ENCODE measurements at regions not wholly inside any gene's neighbourhood (a gene's known extent, or its start where the extent isn't known, plus 50 kb on each side); places are given as distances from the start of the nearest gene placed in this dataset.
A peak's percentile ranks its signal among the peaks of the same experiment; 100 is the strongest.

DNA sequence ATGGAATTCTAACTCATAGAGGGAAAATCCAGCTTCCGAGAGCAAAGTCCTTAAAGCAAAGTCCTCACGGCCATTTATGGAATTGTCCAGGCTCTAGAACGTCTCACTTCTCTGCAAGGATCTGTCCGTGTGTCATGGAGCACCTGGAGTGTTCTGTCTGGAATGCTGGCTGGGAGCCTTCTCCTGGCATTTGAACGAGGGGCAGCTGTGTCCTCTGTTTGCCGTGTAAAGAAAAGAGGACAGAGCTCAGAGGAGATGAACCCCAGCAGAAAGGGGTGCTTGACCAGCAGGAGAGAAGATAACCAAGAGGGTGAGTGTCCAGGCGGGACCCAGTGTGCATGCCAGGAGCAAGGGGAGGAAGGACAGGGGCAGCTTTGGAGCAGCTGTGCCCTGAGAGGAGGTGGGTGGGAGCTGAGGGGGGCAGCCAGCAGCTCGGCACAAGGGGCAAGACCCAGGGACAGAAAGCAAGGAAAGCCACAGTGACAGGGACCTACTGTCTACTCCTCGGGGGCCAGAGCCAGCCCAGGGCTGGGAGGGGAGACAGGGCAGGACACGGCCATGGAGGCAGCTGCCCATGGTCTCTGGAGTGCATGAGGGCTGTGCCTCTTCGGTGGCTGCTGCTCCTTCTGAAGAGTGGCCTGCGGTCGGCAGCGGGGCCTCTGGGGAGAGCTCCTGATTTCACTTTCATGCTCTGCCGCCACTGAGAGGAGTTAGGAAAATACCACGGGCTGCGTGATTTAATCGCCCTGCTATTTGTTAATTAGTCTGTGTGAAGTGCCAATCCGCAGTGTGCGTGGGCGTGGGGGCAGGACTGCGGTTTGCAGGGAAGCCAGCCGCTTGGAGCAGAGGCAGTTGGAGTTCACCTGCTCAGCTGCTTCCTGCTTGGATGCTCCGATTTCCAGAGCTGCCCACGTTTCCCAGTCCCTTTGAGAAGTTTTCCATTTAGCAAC is 149.3 kb upstream of the SHH start (continued):
- TF ChIP-seq ZNF691 (CRISPR knock-in tag; IDR thresholded peaks at IDR 0.05; ENCODE audit: borderline replicate concordance, low read depth): 0 out of 2 replicates have a peak, but pooled peaks have one; percentile 33
- no peak for TF ChIP-seq ZNF761 (CRISPR knock-in tag; conservative IDR thresholded peaks at IDR 0.05)
- no peak for TF ChIP-seq NCOA2 (CRISPR knock-in tag; IDR thresholded peaks at IDR 0.05)
- TF ChIP-seq GRHL1 (CRISPR knock-in tag; conservative IDR thresholded peaks at IDR 0.05): no peak
- no peak for TF ChIP-seq ZNF772 (CRISPR knock-in tag; IDR thresholded peaks at IDR 0.05)
- no peak for TF ChIP-seq ZNF264 (CRISPR knock-in tag; IDR thresholded peaks at IDR 0.05)
- TF ChIP-seq, protein P1, sequence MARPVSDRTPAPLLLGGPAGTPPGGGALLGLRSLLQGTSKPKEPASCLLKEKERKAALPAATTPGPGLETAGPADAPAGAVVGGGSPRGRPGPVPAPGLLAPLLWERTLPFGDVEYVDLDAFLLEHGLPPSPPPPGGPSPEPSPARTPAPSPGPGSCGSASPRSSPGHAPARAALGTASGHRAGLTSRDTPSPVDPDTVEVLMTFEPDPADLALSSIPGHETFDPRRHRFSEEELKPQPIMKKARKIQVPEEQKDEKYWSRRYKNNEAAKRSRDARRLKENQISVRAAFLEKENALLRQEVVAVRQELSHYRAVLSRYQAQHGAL (CRISPR knock-in tag; IDR thresholded peaks at IDR 0.05; ENCODE audit: not compliant biosample characterization): no peak
- no peak for TF ChIP-seq MBNL3 (CRISPR knock-in tag; conservative IDR thresholded peaks at IDR 0.05)
- TF ChIP-seq, protein P2, sequence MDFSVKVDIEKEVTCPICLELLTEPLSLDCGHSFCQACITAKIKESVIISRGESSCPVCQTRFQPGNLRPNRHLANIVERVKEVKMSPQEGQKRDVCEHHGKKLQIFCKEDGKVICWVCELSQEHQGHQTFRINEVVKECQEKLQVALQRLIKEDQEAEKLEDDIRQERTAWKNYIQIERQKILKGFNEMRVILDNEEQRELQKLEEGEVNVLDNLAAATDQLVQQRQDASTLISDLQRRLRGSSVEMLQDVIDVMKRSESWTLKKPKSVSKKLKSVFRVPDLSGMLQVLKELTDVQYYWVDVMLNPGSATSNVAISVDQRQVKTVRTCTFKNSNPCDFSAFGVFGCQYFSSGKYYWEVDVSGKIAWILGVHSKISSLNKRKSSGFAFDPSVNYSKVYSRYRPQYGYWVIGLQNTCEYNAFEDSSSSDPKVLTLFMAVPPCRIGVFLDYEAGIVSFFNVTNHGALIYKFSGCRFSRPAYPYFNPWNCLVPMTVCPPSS (IDR thresholded peaks at IDR 0.05): no peak
- TF ChIP-seq, protein P3, sequence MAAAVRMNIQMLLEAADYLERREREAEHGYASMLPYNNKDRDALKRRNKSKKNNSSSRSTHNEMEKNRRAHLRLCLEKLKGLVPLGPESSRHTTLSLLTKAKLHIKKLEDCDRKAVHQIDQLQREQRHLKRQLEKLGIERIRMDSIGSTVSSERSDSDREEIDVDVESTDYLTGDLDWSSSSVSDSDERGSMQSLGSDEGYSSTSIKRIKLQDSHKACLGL (CRISPR knock-in tag; IDR thresholded peaks at IDR 0.05): peak; percentile 76; the same call in 1 of the 2 replicates
- no peak for TF ChIP-seq ZNF737 (CRISPR knock-in tag; IDR thresholded peaks at IDR 0.05; ENCODE audit: borderline replicate concordance)
- TF ChIP-seq BRD4 (CRISPR knock-in tag; IDR thresholded peaks at IDR 0.05): no peak
- TF ChIP-seq, protein P4, sequence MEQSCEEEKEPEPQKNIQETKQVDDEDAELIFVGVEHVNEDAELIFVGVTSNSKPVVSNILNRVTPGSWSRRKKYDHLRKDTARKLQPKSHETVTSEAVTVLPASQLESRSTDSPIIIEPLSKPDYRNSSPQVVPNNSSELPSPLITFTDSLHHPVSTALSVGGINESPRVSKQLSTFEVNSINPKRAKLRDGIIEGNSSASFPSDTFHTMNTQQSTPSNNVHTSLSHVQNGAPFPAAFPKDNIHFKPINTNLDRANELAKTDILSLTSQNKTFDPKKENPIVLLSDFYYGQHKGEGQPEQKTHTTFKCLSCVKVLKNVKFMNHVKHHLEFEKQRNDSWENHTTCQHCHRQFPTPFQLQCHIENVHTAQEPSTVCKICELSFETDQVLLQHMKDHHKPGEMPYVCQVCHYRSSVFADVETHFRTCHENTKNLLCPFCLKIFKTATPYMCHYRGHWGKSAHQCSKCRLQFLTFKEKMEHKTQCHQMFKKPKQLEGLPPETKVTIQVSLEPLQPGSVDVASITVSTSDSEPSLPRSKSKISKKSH (CRISPR knock-in tag; IDR thresholded peaks at IDR 0.05; ENCODE audit: borderline replicate concordance): no peak
- TF ChIP-seq, protein P5, sequence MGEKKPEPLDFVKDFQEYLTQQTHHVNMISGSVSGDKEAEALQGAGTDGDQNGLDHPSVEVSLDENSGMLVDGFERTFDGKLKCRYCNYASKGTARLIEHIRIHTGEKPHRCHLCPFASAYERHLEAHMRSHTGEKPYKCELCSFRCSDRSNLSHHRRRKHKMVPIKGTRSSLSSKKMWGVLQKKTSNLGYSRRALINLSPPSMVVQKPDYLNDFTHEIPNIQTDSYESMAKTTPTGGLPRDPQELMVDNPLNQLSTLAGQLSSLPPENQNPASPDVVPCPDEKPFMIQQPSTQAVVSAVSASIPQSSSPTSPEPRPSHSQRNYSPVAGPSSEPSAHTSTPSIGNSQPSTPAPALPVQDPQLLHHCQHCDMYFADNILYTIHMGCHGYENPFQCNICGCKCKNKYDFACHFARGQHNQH (CRISPR knock-in tag; IDR thresholded peaks at IDR 0.05): peak; percentile 9; the same call in 1 of the 2 replicates
- TF ChIP-seq PTBP1 (IDR thresholded peaks at IDR 0.05; ENCODE audit: low read depth, low read length, poor library complexity, severe bottlenecking): no peak
- TF ChIP-seq DPF2 (CRISPR knock-in tag; IDR thresholded peaks at IDR 0.05; ENCODE audit: borderline replicate concordance, low read depth): no peak
- no peak for TF ChIP-seq MTF2 (CRISPR knock-in tag; IDR thresholded peaks at IDR 0.05; ENCODE audit: borderline replicate concordance)
- no peak for TF ChIP-seq ZNF557 (CRISPR knock-in tag; IDR thresholded peaks at IDR 0.05)
- TF ChIP-seq HIVEP1 (CRISPR knock-in tag; IDR thresholded peaks at IDR 0.05): 0 out of 2 replicates have a peak, but pooled peaks have one; percentile 16

All from HepG2 (cell line).